K562 (cell line): ENCODE measurements at regions not wholly inside any gene's neighbourhood (a gene's known extent, or its start where the extent isn't known, plus 50 kb on each side); places are given as distances from the start of the nearest gene placed in this dataset.

Source experiments
- CBFA2T2 ChIP-seq: fragments of 450-650 bp; conservative IDR thresholded peaks from 2 replicates; pipeline ENCODE4 v1.6.1; 2017; ENCODE audit warnings: mild to moderate bottlenecking
- HMG20A ChIP-seq: fragments of 450-650 bp; formaldehyde crosslinking; conservative IDR thresholded peaks from 2 replicates; pipeline ENCODE4 v1.4.0; 2020; ENCODE audit warnings: mild to moderate bottlenecking, mixed read lengths
- KLF6 ChIP-seq: fragments of 250-450 bp; sonication (Bioruptor Pico); IDR thresholded peaks from 2 replicates; pipeline ENCODE4 v1.4.0; 2020; ENCODE audit warnings: mild to moderate bottlenecking, moderate library complexity, borderline replicate concordance
- L3MBTL2 ChIP-seq: fragments of 450-650 bp; IDR thresholded peaks from 2 replicates; pipeline ENCODE4 v1.6.1; 2016; ENCODE audit warnings: mild to moderate bottlenecking, moderate library complexity
- ZNF668 ChIP-seq: fragments of 250-450 bp; sonication (Bioruptor Pico); IDR thresholded peaks from 2 replicates; pipeline ENCODE4 v1.8.0; 2022; ENCODE audit warnings: mild to moderate bottlenecking, inconsistent platforms
- ZNF766 ChIP-seq: fragments of 200-800 bp; sonication (Bioruptor generic); conservative IDR thresholded peaks from 2 replicates; pipeline ENCODE4 v1.6.1; 2016; ENCODE audit warnings: missing genetic modification characterization, missing compliant biosample characterization
- TF ChIP-seq, protein P1 (sequence below): fragments of 450-650 bp; IDR thresholded peaks from 2 replicates; pipeline ENCODE4 v1.6.1; 2017; ENCODE audit warnings: antibody characterized with exemption, mild to moderate bottlenecking

DNA sequence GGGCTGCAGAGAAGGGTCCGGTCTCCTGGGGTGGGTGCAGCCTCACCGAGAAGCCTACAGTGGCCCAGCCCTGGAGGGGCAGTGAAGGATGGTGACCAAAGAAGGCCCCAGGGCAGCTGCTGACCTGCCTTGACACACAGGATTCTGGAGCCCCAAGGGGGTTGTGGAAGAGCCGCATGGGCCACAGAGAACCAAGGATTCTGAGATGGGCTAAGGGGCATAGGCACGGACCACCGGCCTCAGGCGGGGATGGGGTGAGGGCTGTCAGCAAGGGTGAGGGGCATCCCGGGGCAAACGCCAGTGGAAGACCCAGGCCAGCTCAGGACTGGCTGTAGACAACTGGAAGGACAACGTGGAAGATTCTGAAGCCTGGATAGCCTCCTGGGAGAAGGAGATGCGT lies 151.6 kb downstream of the TEX29 start (continued):
- TF ChIP-seq L3MBTL2, result no peak
- no peak for TF ChIP-seq CBFA2T2
- TF ChIP-seq, protein P1, sequence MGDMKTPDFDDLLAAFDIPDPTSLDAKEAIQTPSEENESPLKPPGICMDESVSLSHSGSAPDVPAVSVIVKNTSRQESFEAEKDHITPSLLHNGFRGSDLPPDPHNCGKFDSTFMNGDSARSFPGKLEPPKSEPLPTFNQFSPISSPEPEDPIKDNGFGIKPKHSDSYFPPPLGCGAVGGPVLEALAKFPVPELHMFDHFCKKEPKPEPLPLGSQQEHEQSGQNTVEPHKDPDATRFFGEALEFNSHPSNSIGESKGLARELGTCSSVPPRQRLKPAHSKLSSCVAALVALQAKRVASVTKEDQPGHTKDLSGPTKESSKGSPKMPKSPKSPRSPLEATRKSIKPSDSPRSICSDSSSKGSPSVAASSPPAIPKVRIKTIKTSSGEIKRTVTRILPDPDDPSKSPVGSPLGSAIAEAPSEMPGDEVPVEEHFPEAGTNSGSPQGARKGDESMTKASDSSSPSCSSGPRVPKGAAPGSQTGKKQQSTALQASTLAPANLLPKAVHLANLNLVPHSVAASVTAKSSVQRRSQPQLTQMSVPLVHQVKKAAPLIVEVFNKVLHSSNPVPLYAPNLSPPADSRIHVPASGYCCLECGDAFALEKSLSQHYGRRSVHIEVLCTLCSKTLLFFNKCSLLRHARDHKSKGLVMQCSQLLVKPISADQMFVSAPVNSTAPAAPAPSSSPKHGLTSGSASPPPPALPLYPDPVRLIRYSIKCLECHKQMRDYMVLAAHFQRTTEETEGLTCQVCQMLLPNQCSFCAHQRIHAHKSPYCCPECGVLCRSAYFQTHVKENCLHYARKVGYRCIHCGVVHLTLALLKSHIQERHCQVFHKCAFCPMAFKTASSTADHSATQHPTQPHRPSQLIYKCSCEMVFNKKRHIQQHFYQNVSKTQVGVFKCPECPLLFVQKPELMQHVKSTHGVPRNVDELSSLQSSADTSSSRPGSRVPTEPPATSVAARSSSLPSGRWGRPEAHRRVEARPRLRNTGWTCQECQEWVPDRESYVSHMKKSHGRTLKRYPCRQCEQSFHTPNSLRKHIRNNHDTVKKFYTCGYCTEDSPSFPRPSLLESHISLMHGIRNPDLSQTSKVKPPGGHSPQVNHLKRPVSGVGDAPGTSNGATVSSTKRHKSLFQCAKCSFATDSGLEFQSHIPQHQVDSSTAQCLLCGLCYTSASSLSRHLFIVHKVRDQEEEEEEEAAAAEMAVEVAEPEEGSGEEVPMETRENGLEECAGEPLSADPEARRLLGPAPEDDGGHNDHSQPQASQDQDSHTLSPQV, result no peak
- TF ChIP-seq ZNF668 (CRISPR knock-in tag), result no peak
- TF ChIP-seq HMG20A (CRISPR knock-in tag), result no peak
- TF ChIP-seq KLF6, result no peak
- TF ChIP-seq ZNF766 (CRISPR knock-in tag), result no peak
